ENCODE measurements at regions not wholly inside any gene's neighbourhood (a gene's known extent, or its start where the extent isn't known, plus 50 kb on each side); places are given as distances from the start of the nearest gene placed in this dataset.
A peak's percentile ranks its signal among the peaks of the same experiment; 100 is the strongest.

- no peak for DNase-seq (ENCODE audit: low spot score)
Measured at GRCh38 chr18:40824291-40824690, 1130.7 kb upstream of the PIK3C3 start.

GRCh38 chr18:40821596-40822243, 1133.3 kb upstream of the PIK3C3 start:
- no peak for DNase-seq (ENCODE audit: low spot score)

GRCh38 chr18:40812981-40813515, 1142.0 kb upstream of the PIK3C3 start:
- DNase-seq (ENCODE audit: low spot score): no peak

GRCh38 chr18:40810372-40810771, 1144.7 kb upstream of the PIK3C3 start:
- DNase-seq (ENCODE audit: low spot score): peak; percentile 38

GRCh38 chr18:40789286-40789685, 1165.7 kb upstream of the PIK3C3 start:
- no peak for DNase-seq (ENCODE audit: low spot score)

GRCh38 chr18:40782453-40783130, 1172.4 kb upstream of the PIK3C3 start:
- no peak for DNase-seq (ENCODE audit: low spot score)

- no peak for DNase-seq (ENCODE audit: low spot score)
Measured at GRCh38 chr18:40769786-40770185, 1185.2 kb upstream of the PIK3C3 start.

- no peak for DNase-seq (ENCODE audit: low spot score)
Measured at GRCh38 chr18:40760251-40760650, 1194.8 kb upstream of the PIK3C3 start.

GRCh38 chr18:40754477-40754876, 1200.6 kb upstream of the PIK3C3 start:
- no peak for DNase-seq (ENCODE audit: low spot score)

GRCh38 chr18:40752316-40752715, 1202.7 kb upstream of the PIK3C3 start:
- DNase-seq (ENCODE audit: low spot score): no peak

- DNase-seq (ENCODE audit: low spot score): no peak
Measured at GRCh38 chr18:40751186-40751585, 1203.8 kb upstream of the PIK3C3 start.

GRCh38 chr18:40739029-40739428, 1216.0 kb upstream of the PIK3C3 start:
- no peak for DNase-seq (ENCODE audit: low spot score)

GRCh38 chr18:40738321-40738880, 1216.6 kb upstream of the PIK3C3 start:
- DNase-seq (ENCODE audit: low spot score): no peak

GRCh38 chr18:40708726-40709125, 1246.3 kb upstream of the PIK3C3 start:
- peak; percentile 20 for DNase-seq (ENCODE audit: low spot score)

GRCh38 chr18:40707797-40708196, 1247.2 kb upstream of the PIK3C3 start:
- DNase-seq (ENCODE audit: low spot score): no peak

GRCh38 chr18:40698129-40698528, 1256.9 kb upstream of the PIK3C3 start:
- no peak for DNase-seq (ENCODE audit: low spot score)

- no peak for DNase-seq (ENCODE audit: low spot score)
Measured at GRCh38 chr18:40695526-40695925, 1259.5 kb upstream of the PIK3C3 start.

- DNase-seq (ENCODE audit: low spot score): peak; percentile 55
Measured at GRCh38 chr18:40692871-40693270, 1262.2 kb upstream of the PIK3C3 start.

GRCh38 chr18:40690062-40690461, 1265.0 kb upstream of the PIK3C3 start:
- peak; percentile 19 for DNase-seq (ENCODE audit: low spot score)

- DNase-seq (ENCODE audit: low spot score): peak; percentile 69
Measured at GRCh38 chr18:40687399-40687798, 1267.6 kb upstream of the PIK3C3 start.

GRCh38 chr18:40686836-40687235, 1268.2 kb upstream of the PIK3C3 start:
- DNase-seq (ENCODE audit: low spot score): peak; percentile 51

- DNase-seq (ENCODE audit: low spot score): no peak
Measured at GRCh38 chr18:40685219-40685618, 1269.8 kb upstream of the PIK3C3 start.

GRCh38 chr18:40678318-40678717, 1276.7 kb upstream of the PIK3C3 start:
- no peak for DNase-seq (ENCODE audit: low spot score)
